Mesendoderm (in vitro differentiated cells): ENCODE measurements at regions not wholly inside any gene's neighbourhood (a gene's known extent, or its start where the extent isn't known, plus 50 kb on each side); places are given as distances from the start of the nearest gene placed in this dataset.
A peak's percentile ranks its signal among the peaks of the same experiment; 100 is the strongest.
"Not testable (repeated sequence)": the region's sequence is repeated elsewhere in the genome, so short reads cannot be mapped to it uniquely, and the experiment has no call there.

Experiments used
- DNase-seq: peaks from one replicate; pipeline ENCODE4 v3.0.0; 2013
- H2AK5ac ChIP-seq: 2 replicates; pipeline ENCODE4 v1.6.1; 2013; ENCODE audit warnings: low read length, inconsistent platforms
- H2BK120ac ChIP-seq: 2 replicates; pipeline ENCODE4 v1.6.1; 2013; ENCODE audit warnings: low read depth, mild to moderate bottlenecking, low read length, moderate library complexity, mixed read lengths
- H2BK15ac ChIP-seq: replicated peaks from 2 replicates; pipeline ENCODE4 v1.6.1; 2013; ENCODE audit warnings: low read depth, mild to moderate bottlenecking, moderate library complexity
- H2BK5ac ChIP-seq: 2 replicates; pipeline ENCODE4 v1.6.1; 2013; ENCODE audit warnings: low read length, inconsistent platforms
- H3K18ac ChIP-seq: 2 replicates; pipeline ENCODE4 v1.6.1; 2013; ENCODE audit warnings: mild to moderate bottlenecking, low read length, mixed read lengths
- H3K23ac ChIP-seq: one replicate; pipeline ENCODE4 v1.6.1; 2013; ENCODE audit warnings: low read length
- H3K27ac ChIP-seq: 2 replicates; pipeline ENCODE4 v1.5.1; 2013; ENCODE audit warnings: low read depth, mild to moderate bottlenecking, inconsistent platforms, low read length, moderate library complexity
- H3K27me3 ChIP-seq: 2 replicates; pipeline ENCODE4 v1.6.1; 2013; ENCODE audit warnings: low read length, control low read depth, mild to moderate bottlenecking, inconsistent platforms; ENCODE audit not compliant: insufficient read depth, poor library complexity
- H3K36me3 ChIP-seq: 2 replicates; pipeline ENCODE4 v1.6.1; 2013; ENCODE audit warnings: low read length, inconsistent platforms; ENCODE audit not compliant: control insufficient read depth, insufficient read depth
- H3K4ac ChIP-seq: one replicate; pipeline ENCODE4 v1.6.1; 2013; ENCODE audit warnings: low read depth, mild to moderate bottlenecking, low read length, moderate library complexity
- H3K4me1 ChIP-seq: 2 replicates; pipeline ENCODE4 v1.6.1; 2013; ENCODE audit warnings: low read depth, low read length, inconsistent platforms; ENCODE audit not compliant: control insufficient read depth
- H3K4me2 ChIP-seq: 2 replicates; pipeline ENCODE4 v1.6.1; 2013; ENCODE audit warnings: low read length
- H3K4me3 ChIP-seq: 2 replicates; pipeline ENCODE4 v1.5.1; 2013; ENCODE audit warnings: mild to moderate bottlenecking, low read length
- H3K56ac ChIP-seq: one replicate; pipeline ENCODE4 v1.6.1; 2013; ENCODE audit warnings: low read length
- H3K79me1 ChIP-seq: 2 replicates; pipeline ENCODE4 v1.6.1; 2013; ENCODE audit warnings: low read length, inconsistent platforms
- H3K79me2 ChIP-seq: 2 replicates; pipeline ENCODE4 v1.6.1; 2013; ENCODE audit warnings: mild to moderate bottlenecking, low read length; ENCODE audit not compliant: control insufficient read depth, insufficient read depth
- H3K9ac ChIP-seq: 2 replicates; pipeline ENCODE4 v1.6.1; 2013; ENCODE audit warnings: low read length, inconsistent platforms
- H4K5ac ChIP-seq: one replicate; pipeline ENCODE4 v1.6.1; 2013; ENCODE audit warnings: low read length
- H4K8ac ChIP-seq: one replicate; pipeline ENCODE4 v1.6.1; 2013; ENCODE audit warnings: low read depth, mild to moderate bottlenecking, control low read depth, low read length, moderate library complexity
- WGBS: extraction: QIAGEN DNeasy Blood & Tissue Kit; methylation state at CpG from one replicate; pipeline ENCODE4 v1.1.7; 2013; ENCODE audit warnings: low lambda C conversion rate, missing lambda C conversion rate; ENCODE audit not compliant: insufficient coverage; ENCODE audit errors: extremely low coverage; 5-methylcytosine and 5-hydroxymethylcytosine counted together

- peak; percentile 70 for DNase-seq
- Histone ChIP-seq H4K5ac (peak overlapping the region; percentile 65), H2AK5ac (no peak overlapping the region), H3K79me1 (no peaks in the 10 kb centered on the region), H3K36me3 (no peaks in the 10 kb centered on the region), H2BK120ac (peak overlapping the region; percentile 85), H3K23ac (no peak overlapping the region), H2BK15ac (no peak overlapping the region), H3K18ac (peak overlapping the region; percentile 71), H3K4me2 (no peak overlapping the region), H2BK5ac (peak overlapping the region; percentile 95), H3K27me3 (no peaks in the 10 kb centered on the region), H3K56ac (peak overlapping the region; percentile 71), H3K27ac (peak overlapping the region; percentile 89), H3K79me2 (no peaks in the 10 kb centered on the region), H3K4me1 (peaks cover 7% of the 10 kb centered on the region), H3K4ac (peak overlapping the region; percentile 95), H3K9ac (peak overlapping the region; percentile 26), H3K4me3 (no peak overlapping the region), H4K8ac (no peak overlapping the region)
Observed at GRCh38 chr5:34411470-34412346, 244.4 kb upstream of the RAI14 start.

GRCh38 chr5:34412736-34413135 is 243.4 kb upstream of the RAI14 start:
- Histone ChIP-seq H3K56ac (peak overlapping the region; percentile 3), H3K4me1 (peaks cover 7% of the 10 kb centered on the region), H3K27ac (peak overlapping the region; percentile 89), H3K79me1 (no peaks in the 10 kb centered on the region), H3K18ac (peak overlapping the region; percentile 23), H4K8ac (no peak overlapping the region), H3K4ac (no peak overlapping the region), H2BK15ac (no peak overlapping the region), H2BK5ac (peak overlapping the region; percentile 73), H2BK120ac (no peak overlapping the region), H3K36me3 (no peaks in the 10 kb centered on the region), H3K4me2 (no peak overlapping the region), H3K4me3 (no peak overlapping the region), H2AK5ac (no peak overlapping the region), H3K27me3 (no peaks in the 10 kb centered on the region), H3K79me2 (no peaks in the 10 kb centered on the region), H3K23ac (no peak overlapping the region), H4K5ac (no peak overlapping the region), H3K9ac (no peak overlapping the region)
- no CpG with 5 or more reads among the region's 2 CpGs for WGBS
- DNase-seq, result peak; percentile 71

GRCh38 chr5:34415559-34416198 is 240.4 kb upstream of the RAI14 start:
- Histone ChIP-seq H3K23ac (no peak overlapping the region), H3K4ac (no peak overlapping the region), H2BK15ac (no peak overlapping the region), H2BK5ac (no peak overlapping the region), H3K18ac (no peak overlapping the region), H3K79me2 (no peaks in the 10 kb centered on the region), H3K36me3 (no peaks in the 10 kb centered on the region), H2AK5ac (no peak overlapping the region), H3K9ac (no peak overlapping the region), H3K4me1 (peaks cover 7% of the 10 kb centered on the region), H3K79me1 (no peaks in the 10 kb centered on the region), H3K4me3 (no peak overlapping the region), H3K27me3 (no peaks in the 10 kb centered on the region), H3K4me2 (no peak overlapping the region), H4K8ac (no peak overlapping the region), H2BK120ac (no peak overlapping the region), H4K5ac (no peak overlapping the region), H3K27ac (no peak overlapping the region), H3K56ac (no peak overlapping the region)
- DNase-seq, result no peak
- no CpG with 5 or more reads among the region's 2 CpGs for WGBS

- no peak for DNase-seq
- Histone ChIP-seq H3K4me3 (no peak overlapping the region), H3K23ac (no peak overlapping the region)
Observed at GRCh38 chr5:34416501-34417008, 239.6 kb upstream of the RAI14 start.

GRCh38 chr5:34420191-34420590 is 235.9 kb upstream of the RAI14 start:
- not testable (repeated sequence) for H3K4me3 ChIP-seq, H2BK5ac ChIP-seq, H3K27me3 ChIP-seq, H2BK15ac ChIP-seq, H3K27ac ChIP-seq, H2BK120ac ChIP-seq, H3K79me1 ChIP-seq, H4K5ac ChIP-seq, H3K4ac ChIP-seq, DNase-seq, H3K36me3 ChIP-seq, H3K56ac ChIP-seq, H3K4me2 ChIP-seq, H3K9ac ChIP-seq, H3K23ac ChIP-seq, H2AK5ac ChIP-seq, H3K4me1 ChIP-seq, H4K8ac ChIP-seq, H3K79me2 ChIP-seq, H3K18ac ChIP-seq
- WGBS, result no CpG with 5 or more reads among the region's 2 CpGs

More at GRCh38 chr5:34416501-34417008, 239.6 kb upstream of the RAI14 start:
- Histone ChIP-seq H3K4me1 (peaks cover 4% of the 10 kb centered on the region), H3K79me2 (no peaks in the 10 kb centered on the region), H2BK120ac (no peak overlapping the region), H3K56ac (no peak overlapping the region), H3K18ac (no peak overlapping the region), H3K36me3 (no peaks in the 10 kb centered on the region), H3K9ac (no peak overlapping the region), H2BK5ac (no peak overlapping the region), H3K27me3 (no peaks in the 10 kb centered on the region), H3K4me2 (no peak overlapping the region), H3K4ac (no peak overlapping the region), H2AK5ac (no peak overlapping the region), H3K27ac (no peak overlapping the region), H4K5ac (no peak overlapping the region), H2BK15ac (no peak overlapping the region), H4K8ac (no peak overlapping the region), H3K79me1 (no peaks in the 10 kb centered on the region)
